GM18507 (cell line): ENCODE measurements at regions not wholly inside any gene's neighbourhood (a gene's known extent, or its start where the extent isn't known, plus 50 kb on each side); places are given as distances from the start of the nearest gene placed in this dataset.

Experiments used
- DNase-seq: peaks from one replicate; pipeline ENCODE4 v3.0.0; 2011; ENCODE audit warnings: low read depth; ENCODE audit not compliant: insufficient read length; ENCODE audit errors: extremely low spot score
- FAIRE-seq: peaks from 2 replicates; lab custom pipeline; 2011; peaks lifted over from hg19 to GRCh38; lab: Jason Lieb, UNC

DNA sequence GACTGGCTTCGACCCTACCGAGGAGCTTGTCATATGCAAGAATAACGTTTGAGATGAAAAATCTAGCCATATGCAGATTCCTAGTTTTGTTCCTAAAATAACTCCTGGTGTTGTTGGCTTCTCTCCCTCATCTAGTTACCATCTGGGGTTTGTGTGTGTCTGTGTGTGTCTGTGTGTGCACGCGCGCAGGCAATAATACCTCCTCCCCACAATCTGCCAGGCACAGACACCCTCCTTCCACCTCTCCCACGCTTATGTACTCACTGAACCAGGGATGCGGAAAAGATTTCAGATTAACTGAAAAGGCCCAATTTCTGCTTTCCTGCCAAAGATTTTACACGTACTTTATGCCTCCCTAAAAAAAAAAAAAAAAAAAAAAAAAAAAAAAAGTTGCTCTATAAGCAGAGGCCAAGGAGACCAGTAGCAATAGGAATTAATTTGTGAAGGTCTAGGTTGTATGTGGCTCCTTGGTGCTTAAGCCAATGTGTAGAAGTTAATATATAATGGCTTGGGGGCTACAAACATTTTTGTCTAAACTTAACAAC lies 452.7 kb downstream of the NUF2 start:
- FAIRE-seq (no peak), DNase-seq (no peak)

DNA sequence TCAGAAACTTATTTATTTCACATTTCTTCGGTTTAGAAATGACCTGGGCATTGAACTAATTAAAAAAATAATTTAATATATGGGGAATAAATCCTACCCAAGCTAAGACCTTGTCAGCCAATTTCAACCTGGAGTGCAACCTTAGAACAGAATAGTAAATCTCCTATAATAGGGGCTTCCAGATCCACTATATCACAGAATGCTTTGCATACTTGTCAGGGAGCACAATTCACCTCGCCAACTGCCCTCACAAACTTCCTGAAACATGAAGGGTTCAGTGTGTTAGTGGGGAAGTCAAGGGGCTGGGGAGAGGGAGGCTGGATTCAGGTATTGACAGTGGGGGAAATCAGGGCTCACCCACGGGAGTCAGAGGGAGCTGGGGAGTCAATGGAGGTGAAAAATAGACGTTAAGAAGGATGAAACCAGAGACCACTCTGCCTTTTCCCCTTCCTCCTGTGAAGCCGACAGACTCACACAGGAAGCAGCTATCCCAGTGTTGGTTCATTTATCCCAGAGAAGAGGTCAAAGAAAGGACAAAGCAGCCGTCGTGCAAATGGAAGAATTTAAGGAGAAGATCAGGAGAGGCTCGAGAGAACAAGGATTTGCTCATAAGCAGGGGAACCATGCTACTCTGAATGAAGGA lies 453.3 kb downstream of the NUF2 start:
- FAIRE-seq, result no peak

DNA sequence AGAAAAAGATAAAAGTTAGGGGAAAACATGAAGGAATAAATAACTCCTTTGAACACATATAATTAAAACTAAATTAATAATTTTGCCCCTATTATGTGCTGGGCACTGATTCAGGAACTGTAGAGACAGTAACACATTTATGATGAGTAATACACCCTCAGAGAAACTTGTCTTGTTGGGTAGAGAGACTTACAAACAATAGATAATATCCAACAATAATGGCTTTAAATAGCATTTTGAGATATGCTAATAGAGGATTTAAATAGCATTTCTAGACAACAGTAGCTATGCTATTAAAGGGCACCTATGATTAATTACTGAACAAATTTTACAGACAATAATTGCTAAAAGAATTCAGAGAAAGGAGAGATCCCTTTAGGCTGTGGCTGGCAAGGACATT lies 455.5 kb downstream of the NUF2 start:
- FAIRE-seq, result no peak
- DNase-seq, result no peak

More for the DNA sequence above, 453.3 kb downstream of the NUF2 start:
- no peak for DNase-seq

DNA sequence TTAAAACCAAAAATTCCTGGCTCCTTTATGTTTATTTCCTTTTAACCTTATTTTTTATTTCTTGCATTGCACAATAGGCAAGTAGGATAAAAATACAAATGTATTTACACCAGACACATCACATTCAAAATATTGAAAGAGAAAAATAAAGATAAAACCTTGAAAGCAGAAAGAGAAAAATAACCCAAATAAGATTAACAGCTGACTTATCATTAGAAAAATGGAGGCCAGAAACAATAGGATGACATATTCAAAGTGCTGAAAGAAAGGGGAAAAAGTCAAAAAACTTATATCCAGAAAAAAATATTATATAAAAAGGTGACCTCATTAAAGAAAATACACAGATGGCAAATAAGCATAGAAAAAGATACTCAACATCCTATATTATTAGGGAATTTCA lies 459.4 kb downstream of the NUF2 start:
- FAIRE-seq, result no peak

GRCh38 chr1:163785868-163786405 lies 464.2 kb downstream of the NUF2 start:
- DNase-seq (no peak), FAIRE-seq (no peak)

More for the DNA sequence above, 459.4 kb downstream of the NUF2 start:
- DNase-seq, result no peak

GRCh38 chr1:163789911-163790310 lies 468.2 kb downstream of the NUF2 start:
- no peak for DNase-seq
- FAIRE-seq, result no peak

GRCh38 chr1:163794551-163794950 lies 472.8 kb downstream of the NUF2 start:
- DNase-seq, result no peak
- no peak for FAIRE-seq

GRCh38 chr1:163796394-163796821 lies 474.7 kb downstream of the NUF2 start:
- DNase-seq (no peak), FAIRE-seq (no peak)

GRCh38 chr1:163797816-163798215 lies 476.1 kb downstream of the NUF2 start:
- DNase-seq (no peak), FAIRE-seq (no peak)

DNA sequence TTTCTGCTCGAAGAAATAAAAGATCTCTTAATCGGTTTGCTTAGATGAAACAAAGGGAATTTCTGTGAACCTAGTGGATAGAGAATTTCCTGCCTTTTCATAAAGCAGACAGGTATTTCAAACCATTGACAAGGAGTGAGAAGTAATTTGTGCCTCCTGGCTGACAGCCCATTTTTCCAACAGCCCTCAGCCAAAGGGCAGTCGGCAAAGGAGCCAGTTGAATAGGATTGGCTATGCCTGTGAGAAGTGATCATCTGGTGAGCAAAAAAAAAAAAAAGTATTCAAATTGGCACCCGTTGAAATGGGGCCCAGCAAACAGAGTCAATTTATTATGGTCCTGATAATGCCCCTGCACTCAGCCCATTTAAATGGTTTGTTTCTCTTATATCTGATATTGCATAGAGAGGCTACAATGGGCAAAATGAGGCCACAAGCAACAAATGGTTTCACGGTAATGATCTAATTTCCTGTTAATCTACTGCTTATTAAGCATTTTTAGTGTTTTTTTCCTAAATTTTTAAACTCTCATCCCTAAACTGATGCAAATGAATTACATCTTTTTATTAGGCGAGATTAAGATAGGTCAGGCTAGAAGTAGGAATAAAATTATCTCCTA lies 477.5 kb downstream of the NUF2 start:
- no peak for FAIRE-seq
- no peak for DNase-seq

- DNase-seq (no peak), FAIRE-seq (no peak)
Measured at GRCh38 chr1:163807331-163808049, 485.7 kb downstream of the NUF2 start.

DNA sequence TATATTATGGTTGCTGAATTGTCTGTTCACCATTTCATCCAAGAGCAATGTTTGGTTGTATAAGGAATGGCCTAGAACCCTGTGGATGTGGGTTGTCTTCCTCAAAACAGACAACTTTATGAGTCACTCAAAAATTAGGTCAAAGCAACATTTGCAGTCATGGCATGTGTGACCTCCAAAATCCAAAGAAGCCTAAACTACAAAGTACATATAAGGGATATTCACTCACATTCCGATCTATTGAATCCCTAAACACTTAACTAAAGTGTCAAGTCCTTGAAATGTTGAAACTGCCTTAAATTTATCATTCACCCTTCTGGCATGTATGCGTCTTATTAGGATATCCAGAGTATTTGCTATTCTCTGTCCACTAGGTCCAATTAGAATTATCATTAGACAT lies 491.5 kb downstream of the NUF2 start:
- DNase-seq (no peak), FAIRE-seq (no peak)

DNA sequence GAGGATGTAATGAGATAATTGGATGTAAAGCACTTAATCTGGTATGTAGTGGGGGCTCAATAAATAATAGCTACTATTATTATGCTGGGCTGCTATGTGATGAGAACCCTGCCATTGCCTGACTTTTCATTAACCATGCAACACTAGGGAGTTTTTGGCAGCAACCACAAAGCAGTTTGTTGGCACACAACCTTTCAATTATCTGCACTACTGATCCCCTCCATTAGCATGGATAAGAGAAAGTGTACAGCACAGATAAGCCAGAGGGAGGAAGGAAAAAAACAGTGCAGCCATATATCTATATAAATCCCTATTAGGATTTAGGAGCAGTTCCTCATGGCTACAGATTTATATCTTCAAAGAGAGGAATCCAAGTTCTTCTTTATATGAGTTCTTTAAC lies 498.5 kb downstream of the NUF2 start:
- DNase-seq (no peak), FAIRE-seq (no peak)

DNA sequence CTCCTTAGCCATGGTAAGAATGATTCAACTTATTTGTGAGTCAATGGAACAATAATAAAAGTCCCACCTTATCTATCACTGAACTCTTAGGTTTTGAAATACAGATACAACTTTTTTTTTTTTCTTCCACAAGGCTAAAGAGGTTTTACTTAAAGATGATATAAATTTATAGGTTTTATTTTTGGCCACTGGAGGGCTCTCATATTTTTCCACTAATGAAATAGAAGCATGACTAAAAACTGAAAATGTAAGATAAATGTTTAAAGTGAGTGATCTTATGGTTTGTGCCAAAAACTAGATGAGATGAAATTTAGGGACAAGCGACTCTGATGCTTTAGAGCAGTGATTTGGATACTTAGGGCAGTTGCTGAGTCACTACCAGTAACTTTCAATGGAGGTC lies 499.0 kb downstream of the NUF2 start:
- FAIRE-seq (no peak), DNase-seq (no peak)

GRCh38 chr1:163821679-163822078 lies 499.9 kb downstream of the NUF2 start:
- FAIRE-seq, result no peak
- no peak for DNase-seq

- FAIRE-seq (no peak), DNase-seq (no peak)
Measured at GRCh38 chr1:163823017-163823416, 501.3 kb downstream of the NUF2 start.

DNA sequence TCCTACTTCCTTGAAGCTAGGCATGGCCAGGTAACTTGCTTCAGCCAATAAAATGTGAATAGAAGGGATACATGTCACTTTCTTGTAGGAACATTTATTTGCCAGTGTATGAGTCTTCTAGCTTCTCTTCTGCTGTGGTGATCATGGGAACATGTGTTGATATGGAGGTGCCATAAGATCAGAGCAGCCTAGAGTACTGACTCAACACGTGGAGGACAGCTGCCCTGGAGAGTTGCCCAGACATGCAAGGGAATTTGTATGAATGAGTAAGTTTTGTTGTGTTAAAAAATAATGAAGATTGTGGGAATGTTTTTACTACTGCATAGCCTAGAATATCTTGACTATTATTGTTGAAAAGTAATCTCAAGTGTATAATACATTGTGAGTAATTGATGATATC lies 502.3 kb downstream of the NUF2 start:
- no peak for FAIRE-seq
- no peak for DNase-seq

- FAIRE-seq (no peak), DNase-seq (no peak)
Measured at GRCh38 chr1:163824490-163824889, 502.7 kb downstream of the NUF2 start.

- no peak for FAIRE-seq
- DNase-seq, result no peak
Measured at GRCh38 chr1:163826500-163826899, 504.7 kb downstream of the NUF2 start.

DNA sequence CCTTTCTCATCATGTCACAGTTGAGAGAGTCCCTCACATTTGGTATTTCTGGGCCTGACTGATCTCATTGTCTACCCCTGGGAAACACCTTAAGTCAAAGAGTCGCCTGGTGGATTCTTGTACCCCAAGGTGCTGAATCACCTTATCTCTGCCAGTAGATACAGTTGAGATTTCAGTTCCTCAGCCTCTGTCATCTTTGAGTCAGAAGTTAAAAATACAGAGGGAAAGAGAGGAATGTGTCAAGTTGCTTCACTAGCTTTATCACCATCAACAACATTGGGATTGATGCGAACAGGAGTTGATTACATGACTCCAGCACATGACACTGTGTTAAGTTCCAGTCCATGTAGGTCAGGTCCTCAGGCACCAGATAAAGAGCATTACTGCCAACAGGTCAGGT lies 513.0 kb downstream of the NUF2 start:
- DNase-seq (no peak), FAIRE-seq (no peak)
